ENCODE measurements at regions not wholly inside any gene's neighbourhood (a gene's known extent, or its start where the extent isn't known, plus 50 kb on each side); places are given as distances from the start of the nearest gene placed in this dataset.

DNA sequence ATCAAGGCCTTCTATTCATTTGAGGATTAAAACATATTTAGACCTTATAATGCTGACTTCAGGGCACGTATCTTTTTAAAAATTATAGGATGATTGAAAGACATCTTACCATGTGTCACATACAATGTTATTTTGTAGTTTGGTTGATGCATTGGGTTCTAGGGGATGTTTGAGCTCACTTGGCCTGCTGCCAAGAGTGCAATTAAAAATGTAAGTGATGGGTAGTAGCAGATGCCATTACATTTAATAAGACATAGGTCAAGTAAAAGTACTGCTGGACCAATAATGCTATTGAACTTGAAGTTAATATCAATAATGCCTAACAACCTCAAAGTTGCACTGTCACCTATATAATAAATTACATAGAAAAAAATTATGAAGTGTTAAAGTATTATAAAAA is 616.5 kb upstream of the RGS18 start (continued):
- no peak for TF ChIP-seq ESRRB (CRISPR knock-in tag; IDR thresholded peaks at IDR 0.05; ENCODE audit: borderline replicate concordance)
- TF ChIP-seq, protein P1, sequence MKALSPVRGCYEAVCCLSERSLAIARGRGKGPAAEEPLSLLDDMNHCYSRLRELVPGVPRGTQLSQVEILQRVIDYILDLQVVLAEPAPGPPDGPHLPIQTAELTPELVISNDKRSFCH (CRISPR knock-in tag; IDR thresholded peaks at IDR 0.05), result no peak
- TF ChIP-seq, protein P1 (tag; IDR thresholded peaks at IDR 0.05), result no peak
- TF ChIP-seq ZNF175 (CRISPR knock-in tag; IDR thresholded peaks at IDR 0.05; ENCODE audit: low read depth), result no peak
- TF ChIP-seq, protein P2, sequence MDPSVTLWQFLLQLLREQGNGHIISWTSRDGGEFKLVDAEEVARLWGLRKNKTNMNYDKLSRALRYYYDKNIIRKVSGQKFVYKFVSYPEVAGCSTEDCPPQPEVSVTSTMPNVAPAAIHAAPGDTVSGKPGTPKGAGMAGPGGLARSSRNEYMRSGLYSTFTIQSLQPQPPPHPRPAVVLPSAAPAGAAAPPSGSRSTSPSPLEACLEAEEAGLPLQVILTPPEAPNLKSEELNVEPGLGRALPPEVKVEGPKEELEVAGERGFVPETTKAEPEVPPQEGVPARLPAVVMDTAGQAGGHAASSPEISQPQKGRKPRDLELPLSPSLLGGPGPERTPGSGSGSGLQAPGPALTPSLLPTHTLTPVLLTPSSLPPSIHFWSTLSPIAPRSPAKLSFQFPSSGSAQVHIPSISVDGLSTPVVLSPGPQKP (CRISPR knock-in tag; IDR thresholded peaks at IDR 0.05), result no peak
- TF ChIP-seq NRF1 (conservative IDR thresholded peaks at IDR 0.05 in 1 of 2, IDR thresholded peaks at IDR 0.05 in 1 of 2), result no peak

DNA sequence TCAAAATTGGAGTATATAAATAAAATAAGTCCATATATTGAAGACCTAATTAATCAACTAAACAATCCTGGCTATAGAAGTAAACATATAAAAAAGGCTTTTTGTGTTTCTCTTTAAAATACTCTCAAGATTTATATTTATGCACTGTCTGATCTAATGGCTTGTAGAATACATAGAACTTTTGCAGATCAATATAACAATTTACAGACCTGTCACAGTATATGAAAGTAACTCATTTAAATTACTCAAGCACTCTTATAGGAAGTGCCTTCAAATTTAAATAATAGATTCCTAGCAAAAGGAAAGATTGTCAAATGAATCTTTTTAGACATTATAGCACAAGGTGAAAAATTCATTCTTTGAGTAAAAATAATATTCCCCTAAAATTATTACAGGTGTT is 615.8 kb upstream of the RGS18 start:
- H3K79me2 ChIP-seq (ENCODE audit: control insufficient read depth, insufficient read depth, low read length), result no peaks in the 10 kb centered on the region
- H3K4me2 ChIP-seq (ENCODE audit: insufficient read depth, low read length), result no peak overlapping the region
- no peaks in the 10 kb centered on the region for H3K27me3 ChIP-seq (ENCODE audit: control insufficient read depth in 2 of 2, insufficient read depth in 2 of 2, low read length in 2 of 2)
- FAIRE-seq, result no peak
- H4K20me1 ChIP-seq (replicated peaks; ENCODE audit: control insufficient read depth, insufficient read depth, low read length), result no peaks in the 10 kb centered on the region
- POLR2A ChIA-PET, result no interaction called here
- H3K9me3 ChIP-seq (replicated peaks; ENCODE audit: control insufficient read depth, insufficient read depth, low read depth, low read length), result no peaks in the 10 kb centered on the region; the same call in none of the 2 replicates
- DNase-seq (ENCODE audit: extremely low read depth in 1 of 4, low spot score in 3 of 4), result no peak
- in situ Hi-C loops (cut with MboI), result no loop called here
- CTCF ChIA-PET (ENCODE audit: low intra/inter-chr PET ratio), result no interaction called here
- H3K9me1 ChIP-seq (ENCODE audit: control insufficient read depth, insufficient read depth, low read length), result no peaks in the 10 kb centered on the region
- H2AFZ ChIP-seq (ENCODE audit: low read depth, low read length), result no peak overlapping the region
- H3K4me1 ChIP-seq (replicated peaks in 1 of 2; ENCODE audit: control insufficient read depth in 2 of 2, insufficient read depth in 2 of 2, low read length in 2 of 2), result no peaks in the 10 kb centered on the region
- no peak overlapping the region for H3K9ac ChIP-seq (ENCODE audit: insufficient read depth in 1 of 2, low read depth in 2 of 2, low read length in 2 of 2)
- ATAC-seq, result no peak
- no peak overlapping the region for H3K27ac ChIP-seq (ENCODE audit: extremely low read depth, low read depth, low read length)
- intact Hi-C loops (cut with micrococcal nuclease), result no loop called here
- no TSS peak for BruUV-seq (replicated peaks)
- no peak overlapping the region for H3K4me3 ChIP-seq
- H3K36me3 ChIP-seq (ENCODE audit: control insufficient read depth, insufficient read depth, low read length), result no peaks in the 10 kb centered on the region
- TF ChIP-seq POLR2G (IDR thresholded peaks at IDR 0.05; ENCODE audit: low read depth, low read length) (no peak), OTX1 (CRISPR knock-in tag; IDR thresholded peaks at IDR 0.05) (no peak), ZKSCAN8 (CRISPR knock-in tag; IDR thresholded peaks at IDR 0.05) (no peak), ETV5 (CRISPR knock-in tag; IDR thresholded peaks at IDR 0.05; ENCODE audit: low read depth) (no peak), HDAC1 (IDR thresholded peaks at IDR 0.05) (no peak)
